ENCODE measurements at regions not wholly inside any gene's neighbourhood (a gene's known extent, or its start where the extent isn't known, plus 50 kb on each side); places are given as distances from the start of the nearest gene placed in this dataset.

- Histone ChIP-seq H3K9ac (ENCODE audit: control insufficient read depth, extremely low read depth, insufficient read depth, low read length) (no peak overlapping the region), H3K9me3 (ENCODE audit: control insufficient read depth, low read depth, low read length) (no peaks in the 10 kb centered on the region), H3K4me1 (ENCODE audit: control insufficient read depth, extremely low read depth, insufficient read depth, low read length) (no peaks in the 10 kb centered on the region), H3K9me1 (ENCODE audit: control insufficient read depth, extremely low read depth, insufficient read depth, low read length) (no peaks in the 10 kb centered on the region), H3K36me3 (ENCODE audit: control insufficient read depth in 2 of 2, extremely low read depth in 1 of 2, insufficient read depth in 2 of 2, low read length in 2 of 2) (no peaks in the 10 kb centered on the region), H3K27ac (ENCODE audit: control insufficient read depth, insufficient read depth, low read length) (no peak overlapping the region), H3K79me2 (ENCODE audit: control insufficient read depth, insufficient read depth, low read length) (no peaks in the 10 kb centered on the region), H2AFZ (ENCODE audit: control insufficient read depth, low read length) (no peak overlapping the region), H3K27me3 (ENCODE audit: control insufficient read depth, extremely low read depth, insufficient read depth, low read length) (no peaks in the 10 kb centered on the region), H4K20me1 (ENCODE audit: control insufficient read depth, extremely low read depth, insufficient read depth, low read length) (no peaks in the 10 kb centered on the region), H3K4me3 (ENCODE audit: control insufficient read depth in 2 of 3, extremely low read depth in 1 of 3, insufficient read depth in 2 of 3, low read depth in 1 of 3, low read length in 3 of 3) (no peak overlapping the region), H3K4me2 (ENCODE audit: control insufficient read depth, extremely low read depth, insufficient read depth, low read depth, low read length) (no peak overlapping the region)
- FAIRE-seq: no peak
- DNase-seq (ENCODE audit: low read depth, low spot score): no peak
- dilution Hi-C loops (cut with MboI; ENCODE audit: extremely low pct_ligation_motif_present, low sequenced_read_pairs): no loop called here
- TF ChIP-seq CTCF (optimal IDR thresholded peaks at IDR 0.05 in 1 of 3, IDR thresholded peaks at IDR 0.05 in 1 of 3, conservative IDR thresholded peaks at IDR 0.05 in 1 of 3; ENCODE audit: extremely low read depth in 1 of 3, insufficient read depth in 2 of 3, low read length in 3 of 3) (no peak), EZH2 (IDR thresholded peaks at IDR 0.05; ENCODE audit: low read length) (no peak)
These were observed 1047.9 kb upstream of the MAP3K7 start for GRCh38 chr6:91634791-91635190.

DNA sequence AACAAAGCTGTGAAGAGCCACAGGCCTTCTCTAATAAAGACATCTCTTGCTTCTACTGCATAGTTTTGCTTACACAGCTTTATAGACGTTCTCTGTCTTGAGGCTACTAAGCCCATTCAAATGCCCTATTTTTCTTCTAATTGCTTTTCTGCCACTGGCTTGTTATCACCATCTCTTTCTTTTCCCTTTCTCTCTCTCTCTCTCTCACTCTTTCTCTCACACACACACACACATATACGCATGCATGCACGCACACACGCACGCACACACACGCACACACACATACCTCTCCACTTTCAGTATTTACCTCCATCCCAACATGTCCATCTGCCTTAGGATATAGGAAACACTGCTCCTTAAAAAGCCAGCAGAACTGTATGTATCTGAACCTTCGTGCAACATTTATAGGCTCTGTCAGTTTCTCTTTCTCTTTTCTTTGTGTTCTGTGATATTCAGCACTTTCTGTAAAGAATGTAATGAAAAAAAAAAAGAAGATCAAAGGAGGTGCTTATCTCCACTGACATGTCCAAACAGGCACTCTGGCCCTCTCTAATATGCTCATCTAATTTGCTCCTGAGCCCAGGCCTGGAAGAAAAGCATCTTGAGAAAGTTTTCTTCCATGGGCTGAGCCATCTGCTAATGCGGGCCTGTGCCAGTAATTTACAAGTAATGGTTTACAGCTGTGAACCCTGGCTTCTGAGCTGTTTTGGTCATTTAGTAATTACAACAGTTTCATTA lies 1046.7 kb upstream of the MAP3K7 start:
- H2AFZ ChIP-seq (ENCODE audit: control insufficient read depth, low read length): peak overlapping the region; percentile 32
- TF ChIP-seq CTCF (optimal IDR thresholded peaks at IDR 0.05 in 1 of 3, IDR thresholded peaks at IDR 0.05 in 1 of 3, conservative IDR thresholded peaks at IDR 0.05 in 1 of 3; ENCODE audit: extremely low read depth in 1 of 3, insufficient read depth in 2 of 3, low read length in 3 of 3) (no peak), EZH2 (IDR thresholded peaks at IDR 0.05; ENCODE audit: low read length) (no peak)
- FAIRE-seq: no peak
- no peak overlapping the region for H3K9ac ChIP-seq (ENCODE audit: control insufficient read depth, extremely low read depth, insufficient read depth, low read length)
- dilution Hi-C loops (cut with MboI; ENCODE audit: extremely low pct_ligation_motif_present, low sequenced_read_pairs): no loop called here
- H3K27ac ChIP-seq (ENCODE audit: control insufficient read depth, insufficient read depth, low read length): no peak overlapping the region
- peak overlapping the region; percentile 27 for H3K4me2 ChIP-seq (ENCODE audit: control insufficient read depth, extremely low read depth, insufficient read depth, low read depth, low read length)
- no peaks in the 10 kb centered on the region for H4K20me1 ChIP-seq (ENCODE audit: control insufficient read depth, extremely low read depth, insufficient read depth, low read length)
- no peaks in the 10 kb centered on the region for H3K79me2 ChIP-seq (ENCODE audit: control insufficient read depth, insufficient read depth, low read length)
- no peak overlapping the region for H3K4me3 ChIP-seq (ENCODE audit: control insufficient read depth in 2 of 3, extremely low read depth in 1 of 3, insufficient read depth in 2 of 3, low read depth in 1 of 3, low read length in 3 of 3)
- no peaks in the 10 kb centered on the region for H3K36me3 ChIP-seq (ENCODE audit: control insufficient read depth in 2 of 2, extremely low read depth in 1 of 2, insufficient read depth in 2 of 2, low read length in 2 of 2)
- H3K9me3 ChIP-seq (ENCODE audit: control insufficient read depth, low read depth, low read length): no peaks in the 10 kb centered on the region
- no peaks in the 10 kb centered on the region for H3K27me3 ChIP-seq (ENCODE audit: control insufficient read depth, extremely low read depth, insufficient read depth, low read length)
- no peaks in the 10 kb centered on the region for H3K4me1 ChIP-seq (ENCODE audit: control insufficient read depth, extremely low read depth, insufficient read depth, low read length)
- DNase-seq (ENCODE audit: low read depth, low spot score): no peak
- H3K9me1 ChIP-seq (ENCODE audit: control insufficient read depth, extremely low read depth, insufficient read depth, low read length): no peaks in the 10 kb centered on the region

Data from keratinocyte (primary cell).